GM12891 (cell line): ENCODE measurements at regions not wholly inside any gene's neighbourhood (a gene's known extent, or its start where the extent isn't known, plus 50 kb on each side); places are given as distances from the start of the nearest gene placed in this dataset.

Experiments used
- POLR2AphosphoS5 ChIP-seq: IDR thresholded peaks from 2 replicates; pipeline ENCODE4 v1.6.1; 2011; ENCODE audit warnings: low read depth, low read length, control low read depth
- TAF1 ChIP-seq: IDR thresholded peaks from 2 replicates; pipeline ENCODE4 v1.6.1; 2011; ENCODE audit warnings: low read depth, low read length, control low read depth

DNA sequence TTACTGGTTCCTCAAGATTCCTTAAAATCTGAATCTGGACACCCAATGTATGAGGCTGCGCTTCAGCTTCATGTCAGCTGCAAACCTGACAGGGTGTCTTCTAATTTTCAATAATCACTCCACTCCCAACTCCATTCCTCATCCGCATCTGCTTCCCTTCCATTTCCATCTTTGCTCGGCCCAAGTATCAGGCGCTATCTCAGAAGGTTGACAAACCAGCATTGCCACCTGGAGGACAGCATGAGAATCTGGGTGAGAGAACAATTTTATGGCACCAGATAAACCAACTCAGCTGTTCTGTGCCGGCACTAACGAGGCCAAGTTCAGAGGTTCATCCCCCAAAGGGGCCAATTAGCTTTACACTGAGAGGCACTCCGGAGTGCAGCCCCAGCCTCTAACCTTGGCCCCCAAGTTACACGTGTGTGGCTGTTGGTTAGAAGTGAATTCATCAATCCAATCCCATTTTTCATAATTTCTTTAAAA lies 79.1 kb upstream of the LMO2 start:
- TF ChIP-seq POLR2AphosphoS5 = no peak
- TF ChIP-seq TAF1 = no peak
